ENCODE measurements at regions not wholly inside any gene's neighbourhood (a gene's known extent, or its start where the extent isn't known, plus 50 kb on each side); places are given as distances from the start of the nearest gene placed in this dataset.

DNA sequence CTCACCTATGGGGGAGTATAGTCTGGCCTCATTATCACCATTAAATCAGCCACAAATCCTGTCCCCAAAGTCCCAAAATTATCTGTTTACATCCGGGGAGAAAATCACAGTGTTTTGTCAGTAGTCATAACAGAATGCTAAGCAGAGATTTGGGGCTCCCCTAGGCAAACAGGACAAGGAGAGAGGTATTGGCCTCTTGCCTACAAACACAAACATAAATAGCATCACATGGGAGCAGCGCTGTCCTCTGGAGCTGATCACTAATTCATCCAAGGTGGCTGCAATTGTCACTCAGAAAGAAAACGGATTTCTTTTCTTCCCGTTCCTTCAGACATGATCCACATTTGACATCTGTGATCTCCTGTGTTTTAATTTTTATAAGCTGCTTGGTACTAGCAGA is 1028.1 kb downstream of the NTRK3 start:
- Mint-ChIP-seq H3K9me3 (no peaks in the 10 kb centered on the region), H3K4me3 (no peak overlapping the region), H3K27ac (no peak overlapping the region), H3K4me1 (no peaks in the 10 kb centered on the region), H3K27me3 (no peaks in the 10 kb centered on the region), H3K36me3 (ENCODE audit: low read depth) (no peaks in the 10 kb centered on the region)
- ChIA-PET CTCF (no interaction called here), POLR2A (no interaction called here)
- no peak for DNase-seq

DNA sequence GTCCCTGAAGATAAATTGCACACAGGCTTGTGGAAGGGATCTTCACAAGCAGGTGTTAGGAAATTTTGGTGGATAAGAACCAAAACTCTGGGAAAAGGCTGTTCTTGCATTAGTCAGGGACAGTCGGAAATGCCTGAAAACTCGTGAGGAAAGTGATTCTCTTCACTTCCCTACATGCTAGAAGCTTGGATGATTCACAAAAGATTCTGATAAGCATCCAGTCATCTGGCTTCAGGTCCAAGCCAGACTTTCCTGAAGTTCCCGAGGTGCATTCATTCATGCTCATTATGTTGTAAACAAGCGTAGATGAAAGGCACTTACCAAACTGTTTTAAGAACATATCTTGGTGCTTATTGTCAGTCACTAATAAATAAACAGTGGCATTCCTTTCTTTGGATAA is 1028.7 kb downstream of the NTRK3 start:
- CTCF ChIA-PET, result no interaction called here
- H3K9me3 Mint-ChIP-seq, result no peaks in the 10 kb centered on the region
- POLR2A ChIA-PET, result no interaction called here
- no peak overlapping the region for H3K4me3 Mint-ChIP-seq
- H3K27ac Mint-ChIP-seq, result no peak overlapping the region
- H3K4me1 Mint-ChIP-seq, result no peaks in the 10 kb centered on the region
- no peak for DNase-seq
- no peaks in the 10 kb centered on the region for H3K36me3 Mint-ChIP-seq (ENCODE audit: low read depth)
- H3K27me3 Mint-ChIP-seq, result no peaks in the 10 kb centered on the region

DNA sequence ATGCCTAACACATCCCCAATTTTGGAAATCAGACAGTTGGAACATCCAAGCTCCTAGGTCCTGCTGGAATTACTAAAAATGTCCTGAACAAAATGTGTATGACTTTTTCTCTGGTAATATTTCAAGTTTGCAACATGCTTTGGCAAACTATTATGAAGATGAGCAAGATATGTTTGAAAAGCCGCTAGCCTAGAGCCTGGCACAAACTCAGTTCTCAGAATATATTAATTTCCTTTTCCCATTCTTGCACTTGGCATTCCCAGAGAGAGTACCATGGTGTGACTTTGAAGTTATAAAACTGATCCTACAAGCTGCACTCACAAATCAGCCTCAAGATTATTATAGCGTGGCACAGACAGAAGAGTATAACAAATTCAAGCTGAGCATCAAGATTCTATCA is 1031.1 kb downstream of the NTRK3 start:
- POLR2A ChIA-PET, result no interaction called here
- Mint-ChIP-seq H3K27ac (no peak overlapping the region), H3K27me3 (no peaks in the 10 kb centered on the region), H3K36me3 (ENCODE audit: low read depth) (no peaks in the 10 kb centered on the region), H3K4me3 (no peak overlapping the region), H3K4me1 (no peaks in the 10 kb centered on the region), H3K9me3 (peaks cover 6% of the 10 kb centered on the region)
- CTCF ChIA-PET, result no interaction called here
- no peak for DNase-seq

DNA sequence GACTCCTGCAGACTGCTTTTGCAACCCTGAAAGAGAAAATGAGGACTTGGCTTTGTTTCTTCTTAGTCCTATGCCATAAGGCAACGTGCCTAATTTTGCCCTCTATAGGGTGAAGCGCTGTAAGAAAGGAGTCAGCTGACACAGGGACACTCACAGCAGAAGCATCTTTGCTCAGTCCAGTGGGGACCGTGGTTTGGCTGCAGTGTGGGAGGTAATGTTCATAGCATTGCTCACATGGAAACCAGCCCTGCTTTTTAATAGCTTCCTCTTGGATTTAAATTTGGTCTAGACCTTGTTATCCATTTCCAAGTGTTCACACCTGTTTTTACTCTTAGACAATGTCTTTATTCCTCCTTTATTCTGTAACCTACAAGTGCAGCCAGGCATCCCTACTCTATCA is 1032.1 kb downstream of the NTRK3 start:
- DNase-seq, result no peak
- Mint-ChIP-seq H3K9me3 (peaks cover 6% of the 10 kb centered on the region), H3K4me3 (no peak overlapping the region), H3K27me3 (no peaks in the 10 kb centered on the region), H3K27ac (no peak overlapping the region), H3K36me3 (ENCODE audit: low read depth) (no peaks in the 10 kb centered on the region), H3K4me1 (no peaks in the 10 kb centered on the region)
- ChIA-PET CTCF (no interaction called here), POLR2A (no interaction called here)

DNA sequence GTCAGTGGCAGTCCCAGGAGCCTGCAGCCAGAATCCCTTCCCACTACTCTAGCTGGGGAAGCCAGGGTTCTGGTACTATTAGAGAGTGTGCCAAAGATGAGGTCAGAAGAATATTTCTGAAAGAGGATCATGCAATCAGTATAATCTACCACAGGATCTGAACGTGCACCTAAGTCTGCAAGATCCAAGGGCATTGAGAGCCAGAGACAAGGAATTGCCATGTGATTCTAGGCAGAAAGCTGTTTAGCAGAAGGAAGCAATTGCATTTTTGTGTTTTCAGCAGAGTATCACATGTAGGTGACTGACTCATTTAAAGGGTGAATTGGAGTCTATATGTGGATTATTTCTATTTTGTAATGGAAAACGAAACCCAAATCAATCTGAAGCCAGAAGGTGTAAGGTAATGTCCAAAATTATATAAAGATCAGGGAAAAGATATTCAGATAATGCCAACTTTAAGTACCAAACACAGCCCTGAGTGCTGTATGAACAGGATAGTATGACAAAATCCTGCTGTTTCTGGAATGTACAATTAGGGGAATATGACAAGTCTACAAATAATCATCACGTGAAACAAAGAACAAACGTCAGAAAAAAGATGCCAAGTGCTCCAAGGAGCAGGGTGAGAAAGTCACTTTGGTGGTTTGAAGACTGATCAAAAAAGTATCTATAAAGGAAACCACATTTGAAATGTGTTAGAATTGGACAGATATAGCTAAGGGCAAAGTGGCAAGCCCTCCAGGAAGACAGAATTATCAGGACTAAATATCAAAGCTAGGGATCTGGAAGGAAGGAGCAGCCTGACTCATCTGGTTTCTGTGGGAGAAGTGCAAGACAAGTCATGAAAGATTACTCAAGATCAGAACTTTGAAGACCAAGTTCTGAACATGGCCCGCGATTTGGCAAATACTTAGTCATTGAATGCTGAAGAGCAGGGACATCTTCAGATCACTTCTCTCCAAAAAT is 1036.6 kb downstream of the NTRK3 start:
- H3K4me1 Mint-ChIP-seq, result no peaks in the 10 kb centered on the region
- no peak for DNase-seq
- H3K4me3 Mint-ChIP-seq, result no peak overlapping the region
- no peaks in the 10 kb centered on the region for H3K36me3 Mint-ChIP-seq (ENCODE audit: low read depth)
- ChIA-PET POLR2A (no interaction called here), CTCF (no interaction called here)
- no peaks in the 10 kb centered on the region for H3K27me3 Mint-ChIP-seq
- H3K9me3 Mint-ChIP-seq, result peaks cover 9% of the 10 kb centered on the region
- H3K27ac Mint-ChIP-seq, result no peak overlapping the region

DNA sequence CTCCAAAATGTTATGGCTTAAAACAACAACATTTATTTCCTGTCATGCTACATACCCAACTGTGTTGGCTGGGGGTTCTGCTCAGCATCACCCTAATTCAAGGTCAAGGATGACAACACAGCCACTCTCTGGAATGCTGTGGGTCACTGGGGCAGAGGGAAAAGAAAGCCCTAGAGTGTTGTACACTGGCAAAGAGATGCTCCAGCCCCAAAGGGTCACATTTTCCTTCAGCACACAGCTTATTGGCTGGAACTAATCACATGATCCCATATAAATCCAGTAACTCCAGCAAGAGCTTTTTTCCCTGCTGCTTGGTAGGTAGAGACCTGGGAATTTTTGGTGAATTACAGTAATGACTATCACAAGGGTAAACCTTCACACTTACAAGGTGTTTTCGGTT is 1041.4 kb downstream of the NTRK3 start:
- no peak for DNase-seq
- CTCF ChIA-PET, result no interaction called here
- H3K4me1 Mint-ChIP-seq, result no peaks in the 10 kb centered on the region
- POLR2A ChIA-PET, result no interaction called here
- no peak overlapping the region for H3K4me3 Mint-ChIP-seq
- no peaks in the 10 kb centered on the region for H3K36me3 Mint-ChIP-seq (ENCODE audit: low read depth)
- no peak overlapping the region for H3K27ac Mint-ChIP-seq
- peaks cover 3% of the 10 kb centered on the region for H3K9me3 Mint-ChIP-seq
- no peaks in the 10 kb centered on the region for H3K27me3 Mint-ChIP-seq

DNA sequence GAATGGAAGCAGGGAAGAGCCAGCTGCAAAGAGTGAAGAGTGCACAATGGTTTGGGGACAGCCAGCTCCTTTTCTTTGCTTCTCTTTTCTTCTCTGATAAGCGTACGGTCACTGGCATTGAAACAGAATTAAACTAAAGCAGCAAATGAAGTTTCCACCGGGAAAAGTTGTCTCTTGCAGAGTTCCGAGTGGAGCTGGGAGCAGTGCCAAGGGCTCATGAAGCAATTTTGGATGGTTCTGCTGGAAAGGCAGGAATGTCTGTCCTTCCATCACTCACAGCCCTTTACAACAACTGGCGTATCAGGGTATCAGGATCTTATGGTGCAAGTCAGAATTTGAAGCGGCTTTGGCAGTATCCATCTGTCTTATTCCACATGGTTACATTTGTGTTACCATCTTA is 1042.9 kb downstream of the NTRK3 start:
- Mint-ChIP-seq H3K36me3 (ENCODE audit: low read depth) (no peaks in the 10 kb centered on the region), H3K27ac (no peak overlapping the region), H3K4me1 (no peaks in the 10 kb centered on the region), H3K9me3 (peaks cover 3% of the 10 kb centered on the region), H3K27me3 (no peaks in the 10 kb centered on the region), H3K4me3 (no peak overlapping the region)
- ChIA-PET CTCF (no interaction called here), POLR2A (no interaction called here)
- DNase-seq, result no peak

DNA sequence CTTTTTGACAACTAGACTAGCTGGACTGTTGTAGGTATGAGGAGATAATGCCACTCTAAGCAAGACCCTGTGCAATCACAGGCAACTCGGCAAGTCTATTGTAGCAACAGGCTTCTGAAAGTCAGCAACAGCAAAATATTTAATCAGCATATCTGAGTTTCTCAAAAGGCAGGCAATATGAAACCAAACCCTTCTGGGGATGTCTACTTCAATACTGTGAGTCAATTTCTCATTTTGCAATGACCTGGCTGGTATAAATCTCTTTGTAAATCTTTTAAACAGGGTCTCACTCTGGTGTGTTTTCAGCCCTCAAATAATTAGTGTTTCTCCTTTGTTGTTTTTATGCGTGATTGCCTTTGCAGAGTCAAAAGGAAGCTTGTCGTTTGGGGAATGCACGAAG is 1044.5 kb downstream of the NTRK3 start:
- H3K4me3 Mint-ChIP-seq, result no peak overlapping the region
- no peaks in the 10 kb centered on the region for H3K27me3 Mint-ChIP-seq
- DNase-seq, result no peak
- H3K4me1 Mint-ChIP-seq, result no peaks in the 10 kb centered on the region
- ChIA-PET POLR2A (no interaction called here), CTCF (no interaction called here)
- peaks cover 3% of the 10 kb centered on the region for H3K9me3 Mint-ChIP-seq
- H3K27ac Mint-ChIP-seq, result no peak overlapping the region
- no peaks in the 10 kb centered on the region for H3K36me3 Mint-ChIP-seq (ENCODE audit: low read depth)

DNA sequence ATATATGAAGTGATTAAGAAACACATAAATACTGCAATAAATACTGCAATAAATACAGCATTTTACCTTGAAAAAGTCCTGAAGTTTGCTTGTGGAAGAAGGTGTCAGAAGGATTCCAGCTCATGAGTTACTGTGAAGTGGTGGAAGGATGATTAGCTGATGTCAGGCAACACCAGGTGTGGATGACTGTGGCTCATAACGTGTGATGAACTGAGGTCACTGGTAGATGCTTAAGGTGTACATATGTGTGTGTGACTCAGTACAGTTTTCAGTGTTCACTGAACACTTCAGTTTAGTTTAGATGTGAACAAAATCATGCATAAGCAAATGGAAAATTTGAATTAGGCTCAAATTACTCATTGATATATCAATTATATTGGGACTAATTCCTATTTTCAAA is 1045.0 kb downstream of the NTRK3 start:
- H3K9me3 Mint-ChIP-seq, result no peaks in the 10 kb centered on the region
- ChIA-PET POLR2A (no interaction called here), CTCF (no interaction called here)
- H3K36me3 Mint-ChIP-seq (ENCODE audit: low read depth), result no peaks in the 10 kb centered on the region
- H3K4me1 Mint-ChIP-seq, result no peaks in the 10 kb centered on the region
- H3K27me3 Mint-ChIP-seq, result no peaks in the 10 kb centered on the region
- no peak overlapping the region for H3K27ac Mint-ChIP-seq
- no peak for DNase-seq
- H3K4me3 Mint-ChIP-seq, result no peak overlapping the region

DNA sequence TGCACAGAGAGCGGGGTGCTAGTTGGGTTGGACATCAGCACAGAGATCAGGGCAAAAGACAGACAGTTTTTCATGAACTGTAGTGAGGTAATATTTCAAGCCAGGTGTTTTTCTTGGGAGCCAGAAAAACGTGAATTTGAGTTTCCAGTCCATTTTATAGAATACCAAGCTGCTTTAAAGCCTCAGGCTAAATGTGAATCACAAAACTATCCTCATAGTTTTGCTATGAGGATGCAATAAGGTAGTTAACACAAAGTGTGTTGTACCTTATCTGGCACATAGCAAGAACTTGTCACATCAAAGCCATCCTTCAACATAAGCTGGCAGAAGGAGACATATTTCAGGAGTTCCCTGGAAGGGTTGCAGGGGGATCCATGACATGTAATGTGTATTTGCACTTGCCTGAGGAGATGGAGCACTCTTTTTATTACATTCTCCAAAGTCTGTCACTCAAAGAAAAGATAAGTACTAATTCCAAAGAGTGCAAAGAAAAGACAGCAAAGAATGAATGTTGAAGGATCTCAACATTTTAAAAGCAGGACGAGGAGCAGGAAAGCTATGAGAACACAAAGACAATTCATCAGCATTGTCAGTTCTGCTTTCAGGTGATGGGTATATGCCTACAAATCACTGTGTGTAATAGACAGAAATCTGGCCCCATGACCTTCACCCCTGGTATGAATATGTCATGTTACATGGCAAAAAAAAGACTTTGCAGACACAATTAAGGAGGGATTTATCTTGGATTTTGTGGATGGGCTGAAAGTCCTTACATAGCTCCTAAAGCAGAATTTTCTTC is 1046.4 kb downstream of the NTRK3 start:
- Mint-ChIP-seq H3K36me3 (ENCODE audit: low read depth) (no peaks in the 10 kb centered on the region), H3K27me3 (no peaks in the 10 kb centered on the region), H3K9me3 (no peaks in the 10 kb centered on the region), H3K27ac (no peak overlapping the region), H3K4me1 (no peaks in the 10 kb centered on the region), H3K4me3 (no peak overlapping the region)
- ChIA-PET CTCF (no interaction called here), POLR2A (no interaction called here)
- DNase-seq, result no peak

DNA sequence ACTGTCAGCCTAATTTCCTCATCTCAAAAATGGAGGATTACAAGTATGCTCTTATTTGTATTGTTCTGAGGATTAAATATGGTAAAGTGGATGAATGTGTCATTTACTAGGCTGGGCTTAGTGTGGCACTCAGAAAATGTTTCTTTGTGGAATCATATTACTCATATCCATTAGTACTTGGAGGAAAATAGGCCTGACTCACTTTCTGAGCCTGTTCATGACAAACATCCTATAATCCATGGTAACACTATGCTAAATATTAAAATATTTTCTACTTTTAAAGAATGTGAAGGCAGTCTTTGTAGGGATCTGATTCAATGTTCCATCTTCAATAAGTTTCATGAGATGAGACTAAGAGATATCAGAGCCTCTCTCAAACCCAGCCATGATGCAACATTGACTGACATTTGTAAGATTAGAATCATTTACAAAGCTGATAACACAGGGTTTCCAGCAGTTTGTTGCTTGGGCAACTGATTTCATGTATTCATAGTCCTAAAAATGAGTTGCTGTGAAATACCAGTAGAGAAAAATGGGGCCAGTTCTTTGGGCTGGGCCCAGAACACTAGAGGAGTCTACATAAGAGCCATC is 1048.5 kb downstream of the NTRK3 start:
- no peaks in the 10 kb centered on the region for H3K27me3 Mint-ChIP-seq
- H3K27ac Mint-ChIP-seq, result no peak overlapping the region
- H3K4me3 Mint-ChIP-seq, result no peak overlapping the region
- POLR2A ChIA-PET, result no interaction called here
- H3K36me3 Mint-ChIP-seq (ENCODE audit: low read depth), result no peaks in the 10 kb centered on the region
- CTCF ChIA-PET, result no interaction called here
- no peaks in the 10 kb centered on the region for H3K9me3 Mint-ChIP-seq
- DNase-seq, result no peak
- H3K4me1 Mint-ChIP-seq, result no peaks in the 10 kb centered on the region

DNA sequence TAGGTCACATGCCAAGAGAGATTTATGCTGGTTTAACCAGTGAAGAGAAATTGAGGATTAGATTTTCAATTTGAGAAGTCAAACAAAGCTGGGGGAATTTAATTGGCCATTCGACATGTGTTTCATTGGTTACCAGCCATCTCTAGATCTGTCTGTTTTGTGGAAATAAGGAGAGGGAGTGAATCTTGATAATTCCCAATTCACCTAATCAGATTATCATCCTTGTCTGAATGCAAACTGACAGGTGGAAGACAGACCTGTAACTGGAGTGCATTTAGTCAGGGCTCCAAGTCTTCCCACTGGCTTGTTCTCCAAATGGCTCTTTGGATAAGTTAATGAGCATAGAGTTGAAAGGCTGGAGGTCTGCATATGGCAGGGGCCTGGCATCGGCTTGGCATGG is 1049.3 kb downstream of the NTRK3 start:
- Mint-ChIP-seq H3K9me3 (no peaks in the 10 kb centered on the region), H3K4me1 (no peaks in the 10 kb centered on the region), H3K27ac (no peak overlapping the region), H3K27me3 (no peaks in the 10 kb centered on the region), H3K36me3 (ENCODE audit: low read depth) (no peaks in the 10 kb centered on the region), H3K4me3 (no peak overlapping the region)
- ChIA-PET CTCF (no interaction called here), POLR2A (no interaction called here)
- no peak for DNase-seq

DNA sequence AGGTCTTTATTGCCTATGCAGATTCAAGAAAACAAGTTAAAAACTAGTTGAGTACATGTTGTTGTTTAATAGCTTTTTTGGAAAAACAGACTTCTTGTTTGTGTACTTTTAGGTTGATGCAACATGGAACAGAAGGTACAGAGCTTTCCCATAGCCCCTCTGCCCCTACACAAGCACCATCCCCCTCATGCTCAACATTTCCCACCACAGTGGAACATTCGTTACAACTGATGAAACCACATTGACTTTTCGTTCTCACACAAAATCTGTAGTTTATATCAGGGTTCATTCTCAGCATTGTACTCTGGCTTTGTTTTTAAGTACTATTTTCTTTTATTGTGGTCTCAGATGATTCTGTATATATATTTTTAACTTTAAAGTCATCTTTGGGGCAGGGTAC is 1054.6 kb downstream of the NTRK3 start:
- no peaks in the 10 kb centered on the region for H3K36me3 Mint-ChIP-seq (ENCODE audit: low read depth)
- H3K27ac Mint-ChIP-seq, result no peak overlapping the region
- ChIA-PET POLR2A (no interaction called here), CTCF (no interaction called here)
- no peaks in the 10 kb centered on the region for H3K27me3 Mint-ChIP-seq
- no peak overlapping the region for H3K4me3 Mint-ChIP-seq
- no peaks in the 10 kb centered on the region for H3K9me3 Mint-ChIP-seq
- DNase-seq, result no peak
- no peaks in the 10 kb centered on the region for H3K4me1 Mint-ChIP-seq
